Karpas-422 (cell line): ENCODE measurements at regions not wholly inside any gene's neighbourhood (a gene's known extent, or its start where the extent isn't known, plus 50 kb on each side); places are given as distances from the start of the nearest gene placed in this dataset.

Experiments used
- DNase-seq: peaks from one replicate; pipeline ENCODE4 v3.0.0-alpha.2; 2015
- H2AFZ ChIP-seq: fragments of 200-600 bp; sonication (generic); 2 replicates; pipeline ENCODE4 v1.6.1; 2014; ENCODE audit warnings: antibody characterized with exemption, low read length, mixed read lengths
- H3K27ac ChIP-seq: fragments of 200-600 bp; sonication (generic); 2 replicates; pipeline ENCODE4 v1.5.1; 2014; ENCODE audit warnings: mild to moderate bottlenecking, low read length, moderate library complexity
- H3K27me3 ChIP-seq: fragments of 200-600 bp; sonication (generic); 2 replicates; pipeline ENCODE4 v1.6.1; 2014; ENCODE audit warnings: low read length, mixed read lengths
- H3K36me3 ChIP-seq: fragments of 200-600 bp; sonication (generic); 2 replicates; pipeline ENCODE4 v1.6.1; 2014; ENCODE audit warnings: low read length, mixed read lengths; ENCODE audit not compliant: insufficient read depth
- H3K4me1 ChIP-seq: fragments of 200-600 bp; sonication (generic); 2 replicates; pipeline ENCODE4 v1.6.1; 2014; ENCODE audit warnings: mild to moderate bottlenecking, low read length, mixed read lengths
- H3K4me2 ChIP-seq: fragments of 200-600 bp; sonication (generic); 2 replicates; pipeline ENCODE4 v1.6.1; 2014; ENCODE audit warnings: low read length, low read depth, mild to moderate bottlenecking; ENCODE audit not compliant: poor library complexity, severe bottlenecking
- H3K4me3 ChIP-seq: fragments of 200-600 bp; sonication (generic); 2 replicates; pipeline ENCODE4 v1.5.1; 2014; ENCODE audit warnings: mild to moderate bottlenecking, antibody characterized with exemption, low read length, mixed read lengths
- H3K79me2 ChIP-seq: fragments of 200-600 bp; sonication (generic); 2 replicates; pipeline ENCODE4 v1.6.1; 2014; ENCODE audit warnings: mild to moderate bottlenecking, low read length, mixed read lengths
- H3K9ac ChIP-seq: fragments of 200-600 bp; sonication (generic); 2 replicates; pipeline ENCODE4 v1.6.0; 2014; ENCODE audit warnings: low read length
- H3K9me2 ChIP-seq: fragments of 200-600 bp; sonication (generic), shearing (Covaris generic); replicated peaks from 2 replicates; pipeline ENCODE4 v1.6.0; 2014; ENCODE audit warnings: mild to moderate bottlenecking, low read length, moderate library complexity; ENCODE audit not compliant: insufficient read depth
- H3K9me3 ChIP-seq: fragments of 300-700, 200-600 bp; sonication (generic); 2 replicates; pipeline ENCODE4 v1.6.1; 2014; ENCODE audit warnings: low read length, mixed read lengths
- H4K20me1 ChIP-seq: fragments of 200-600 bp; sonication (generic); 2 replicates; pipeline ENCODE4 v1.6.1; 2014; ENCODE audit warnings: mild to moderate bottlenecking, antibody characterized with exemption, low read length, low read depth; ENCODE audit not compliant: insufficient read depth

GRCh38 chr5:2188137-2188536, 305.4 kb upstream of the IRX4 start:
- H3K79me2 ChIP-seq, result no peaks in the 10 kb centered on the region
- no peak overlapping the region for H3K9ac ChIP-seq
- no peaks in the 10 kb centered on the region for H3K9me3 ChIP-seq
- no peak overlapping the region for H2AFZ ChIP-seq
- no peaks in the 10 kb centered on the region for H3K27me3 ChIP-seq
- no peak overlapping the region for H3K4me3 ChIP-seq
- no peak overlapping the region for H3K4me2 ChIP-seq
- no peaks in the 10 kb centered on the region for H4K20me1 ChIP-seq
- H3K9me2 ChIP-seq, result no peaks in the 10 kb centered on the region
- no peaks in the 10 kb centered on the region for H3K4me1 ChIP-seq
- H3K27ac ChIP-seq, result no peak overlapping the region
- no peaks in the 10 kb centered on the region for H3K36me3 ChIP-seq
- no peak for DNase-seq

GRCh38 chr5:2187687-2188086, 305.0 kb upstream of the IRX4 start:
- H3K9me3 ChIP-seq, result no peaks in the 10 kb centered on the region
- H3K4me3 ChIP-seq, result no peak overlapping the region
- H3K79me2 ChIP-seq, result no peaks in the 10 kb centered on the region
- no peaks in the 10 kb centered on the region for H3K9me2 ChIP-seq
- no peaks in the 10 kb centered on the region for H3K4me1 ChIP-seq
- H3K27ac ChIP-seq, result no peak overlapping the region
- no peak overlapping the region for H2AFZ ChIP-seq
- H3K9ac ChIP-seq, result no peak overlapping the region
- H3K27me3 ChIP-seq, result no peaks in the 10 kb centered on the region
- H3K4me2 ChIP-seq, result no peak overlapping the region
- no peaks in the 10 kb centered on the region for H3K36me3 ChIP-seq
- no peaks in the 10 kb centered on the region for H4K20me1 ChIP-seq
- no peak for DNase-seq

- no peaks in the 10 kb centered on the region for H3K36me3 ChIP-seq
- H3K27ac ChIP-seq, result no peak overlapping the region
- H3K4me2 ChIP-seq, result no peak overlapping the region
- no peak overlapping the region for H3K4me3 ChIP-seq
- no peaks in the 10 kb centered on the region for H3K9me3 ChIP-seq
- no peak for DNase-seq
- no peaks in the 10 kb centered on the region for H4K20me1 ChIP-seq
- no peak overlapping the region for H3K9ac ChIP-seq
- no peak overlapping the region for H2AFZ ChIP-seq
- no peaks in the 10 kb centered on the region for H3K27me3 ChIP-seq
- H3K79me2 ChIP-seq, result no peaks in the 10 kb centered on the region
- no peaks in the 10 kb centered on the region for H3K4me1 ChIP-seq
- no peaks in the 10 kb centered on the region for H3K9me2 ChIP-seq
These were observed 304.4 kb upstream of the IRX4 start for GRCh38 chr5:2187156-2187555.

GRCh38 chr5:2186472-2187015, 303.8 kb upstream of the IRX4 start:
- no peaks in the 10 kb centered on the region for H3K4me1 ChIP-seq
- no peaks in the 10 kb centered on the region for H3K9me3 ChIP-seq
- no peak overlapping the region for H3K4me2 ChIP-seq
- no peak overlapping the region for H3K4me3 ChIP-seq
- H3K27ac ChIP-seq, result no peak overlapping the region
- no peak for DNase-seq
- H3K27me3 ChIP-seq, result no peaks in the 10 kb centered on the region
- H3K36me3 ChIP-seq, result no peaks in the 10 kb centered on the region
- no peak overlapping the region for H2AFZ ChIP-seq
- H3K9me2 ChIP-seq, result no peaks in the 10 kb centered on the region
- H3K79me2 ChIP-seq, result no peaks in the 10 kb centered on the region
- no peak overlapping the region for H3K9ac ChIP-seq
- no peaks in the 10 kb centered on the region for H4K20me1 ChIP-seq

GRCh38 chr5:2185646-2186471, 303.1 kb upstream of the IRX4 start:
- H3K9ac ChIP-seq, result no peak overlapping the region
- no peak for DNase-seq
- H3K27ac ChIP-seq, result no peak overlapping the region
- no peaks in the 10 kb centered on the region for H4K20me1 ChIP-seq
- no peaks in the 10 kb centered on the region for H3K4me1 ChIP-seq
- H3K27me3 ChIP-seq, result no peaks in the 10 kb centered on the region
- no peak overlapping the region for H3K4me3 ChIP-seq
- H3K9me3 ChIP-seq, result no peaks in the 10 kb centered on the region
- H3K4me2 ChIP-seq, result no peak overlapping the region
- no peaks in the 10 kb centered on the region for H3K36me3 ChIP-seq
- no peaks in the 10 kb centered on the region for H3K9me2 ChIP-seq
- H3K79me2 ChIP-seq, result no peaks in the 10 kb centered on the region
- H2AFZ ChIP-seq, result no peak overlapping the region

GRCh38 chr5:2184563-2185540, 302.1 kb upstream of the IRX4 start:
- no peaks in the 10 kb centered on the region for H3K9me3 ChIP-seq
- no peaks in the 10 kb centered on the region for H3K27me3 ChIP-seq
- no peaks in the 10 kb centered on the region for H3K36me3 ChIP-seq
- H3K9me2 ChIP-seq, result no peaks in the 10 kb centered on the region
- H3K4me3 ChIP-seq, result no peak overlapping the region
- H2AFZ ChIP-seq, result no peak overlapping the region
- no peak overlapping the region for H3K9ac ChIP-seq
- no peak overlapping the region for H3K4me2 ChIP-seq
- H3K4me1 ChIP-seq, result no peaks in the 10 kb centered on the region
- H3K27ac ChIP-seq, result no peak overlapping the region
- H3K79me2 ChIP-seq, result no peaks in the 10 kb centered on the region
- no peaks in the 10 kb centered on the region for H4K20me1 ChIP-seq
- no peak for DNase-seq

- H3K79me2 ChIP-seq, result no peaks in the 10 kb centered on the region
- no peak overlapping the region for H3K4me2 ChIP-seq
- H4K20me1 ChIP-seq, result no peaks in the 10 kb centered on the region
- no peaks in the 10 kb centered on the region for H3K36me3 ChIP-seq
- no peak overlapping the region for H2AFZ ChIP-seq
- H3K27me3 ChIP-seq, result no peaks in the 10 kb centered on the region
- no peak for DNase-seq
- no peak overlapping the region for H3K27ac ChIP-seq
- H3K9me3 ChIP-seq, result no peaks in the 10 kb centered on the region
- H3K9ac ChIP-seq, result no peak overlapping the region
- H3K4me1 ChIP-seq, result no peaks in the 10 kb centered on the region
- H3K9me2 ChIP-seq, result no peaks in the 10 kb centered on the region
- no peak overlapping the region for H3K4me3 ChIP-seq
These were observed 301.3 kb upstream of the IRX4 start for GRCh38 chr5:2184026-2184366.
